HepG2 (cell line): ENCODE measurements at regions not wholly inside any gene's neighbourhood (a gene's known extent, or its start where the extent isn't known, plus 50 kb on each side); places are given as distances from the start of the nearest gene placed in this dataset.

Experiments
- ATAC-seq: fragments of 200-7000 bp; cut with Tn5 transposase; 3 replicates; pipeline ENCODE4 v1.9.1; 2020; ENCODE audit warnings: mild to moderate bottlenecking, moderate library complexity
- BruUV-seq: library from RNA; stranded (reverse); fragments of 400-500 nt; replicated peaks from 2 replicates; lab custom pipeline; 2021; lab: Mats Ljungman, UMichigan
- CTCF ChIA-PET: fragments of 300-600 bp; formaldehyde crosslinking; extraction: SDS; loops from one replicate; lab custom pipeline; 2021; ENCODE audit warnings: low total read pairs, inconsistent platforms, low intra/inter-chr PET ratio; lab: Yijun Ruan, JAX
- POLR2A ChIA-PET: fragments of 350-600 bp; sonication (Branson Sonifier 250); formaldehyde crosslinking; loops from one replicate; lab custom pipeline; 2020; ENCODE audit warnings: antibody characterized with exemption, inconsistent platforms; lab: Yijun Ruan, JAX
- DNase-seq: peaks from one replicate; pipeline ENCODE4 v3.0.0-alpha.2; 2015; ENCODE audit warnings: low spot score
- FAIRE-seq: peaks from 3 replicates; lab custom pipeline; 2011; peaks lifted over from hg19 to GRCh38; lab: Jason Lieb, UNC
- H2AFZ ChIP-seq: one replicate; pipeline ENCODE4 v1.6.1; 2011; ENCODE audit warnings: low read length, inconsistent platforms
- H3K27ac ChIP-seq: fragments of 300-600 bp; 3 replicates; pipeline ENCODE4 v1.8.0; 2011; ENCODE audit warnings: mixed run types, mild to moderate bottlenecking, mixed read lengths, low read length, inconsistent platforms; ENCODE audit not compliant: insufficient read depth; ENCODE audit errors: extremely low read length
- H3K27me3 ChIP-seq, 2 experiments: fragments of 200-600 bp in 1 of 2; 2 replicates in 1 of 2; 3 replicates in 1 of 2; pipeline versions ENCODE4 v1.6.0 to v1.8.0; 2011; ENCODE audit warnings: low read length in 2 of 2, mild to moderate bottlenecking in 2 of 2, moderate library complexity in 2 of 2, inconsistent platforms in 1 of 2; ENCODE audit not compliant: insufficient read depth in 2 of 2, control insufficient read depth in 1 of 2
- H3K36me3 ChIP-seq, 2 experiments: fragments of 200-600 bp in 1 of 2; replicated peaks in 1 of 2; 2 replicates in 1 of 2; 3 replicates in 1 of 2; pipeline versions ENCODE4 v1.5.1 to v1.8.0; 2011; ENCODE audit warnings: low read length in 2 of 2, inconsistent platforms in 1 of 2; ENCODE audit not compliant: insufficient read depth in 2 of 2, control insufficient read depth in 1 of 2
- H3K4me1 ChIP-seq: 2 replicates; pipeline ENCODE4 v1.5.1; 2012; ENCODE audit warnings: low read length, inconsistent platforms; ENCODE audit not compliant: insufficient read depth
- H3K4me2 ChIP-seq: 2 replicates; pipeline ENCODE4 v1.6.0; 2011; ENCODE audit warnings: low read depth, low read length, inconsistent platforms
- H3K4me3 ChIP-seq, 3 experiments: fragments of 200-600 bp in 1 of 3; sonication (generic), shearing (Covaris generic) in 1 of 3; replicated peaks in 1 of 3; 2 replicates each; pipeline ENCODE4 v1.5.1; 2011 to 2016; ENCODE audit warnings: low read length in 3 of 3, inconsistent platforms in 2 of 3, low read depth in 2 of 3, mild to moderate bottlenecking in 2 of 3, control low read depth in 1 of 3, mixed read lengths in 1 of 3; ENCODE audit not compliant: insufficient read depth in 1 of 3
- H3K79me2 ChIP-seq: one replicate; pipeline ENCODE4 v1.6.1; 2011; ENCODE audit warnings: low read length, inconsistent platforms; ENCODE audit not compliant: insufficient read depth
- H3K9ac ChIP-seq: 2 replicates; pipeline ENCODE4 v1.6.0; 2011; ENCODE audit warnings: mild to moderate bottlenecking, low read depth, low read length, inconsistent platforms; ENCODE audit not compliant: insufficient read depth
- H3K9me3 ChIP-seq: 2 replicates; pipeline ENCODE4 v1.5.1; 2012; ENCODE audit warnings: mild to moderate bottlenecking, low read length
- H4K20me1 ChIP-seq: 2 replicates; pipeline ENCODE4 v1.6.0; 2011; ENCODE audit warnings: inconsistent platforms, mild to moderate bottlenecking, low read length, moderate library complexity; ENCODE audit not compliant: insufficient read depth
- BRCA1 ChIP-seq: sonication (generic); formaldehyde crosslinking; IDR thresholded peaks from 2 replicates; pipeline ENCODE4 v1.4.0; 2020; ENCODE audit warnings: missing genetic modification reagents
- MEF2D ChIP-seq: sonication (generic); formaldehyde crosslinking; IDR thresholded peaks from 2 replicates; pipeline ENCODE4 v1.5.1; 2020; ENCODE audit warnings: mild to moderate bottlenecking, missing genetic modification reagents
- ZFP36L1 ChIP-seq: sonication (generic); formaldehyde crosslinking; IDR thresholded peaks from 2 replicates; pipeline ENCODE4 v1.8.0; 2022; ENCODE audit warnings: mild to moderate bottlenecking, missing genetic modification reagents, moderate library complexity
- ZMAT3 ChIP-seq: sonication (generic); formaldehyde crosslinking; conservative IDR thresholded peaks from 2 replicates; pipeline ENCODE4 v1.7.0; 2021; ENCODE audit warnings: missing genetic modification reagents
- ZMYM4 ChIP-seq: sonication (generic); formaldehyde crosslinking; IDR thresholded peaks from 2 replicates; pipeline ENCODE4 v1.8.1; 2023; ENCODE audit warnings: mild to moderate bottlenecking, missing genetic modification reagents
- ZNF251 ChIP-seq: sonication (generic); formaldehyde crosslinking; IDR thresholded peaks from 2 replicates; pipeline ENCODE4 v1.9.0; 2021; ENCODE audit warnings: mild to moderate bottlenecking, missing genetic modification reagents
- ZNF644 ChIP-seq: IDR thresholded peaks from 2 replicates; pipeline ENCODE4 v1.6.1; 2016; ENCODE audit warnings: low read depth
- ZNF775 ChIP-seq: sonication (generic); formaldehyde crosslinking; IDR thresholded peaks from 2 replicates; pipeline ENCODE4 v1.4.0; 2020; ENCODE audit warnings: missing genetic modification reagents, mild to moderate bottlenecking, moderate library complexity, borderline replicate concordance
- WGBS: methylation state at CpG from one replicate; pipeline ENCODE4 v1.1.6; 2017; ENCODE audit warnings: low lambda C conversion rate; 5-methylcytosine and 5-hydroxymethylcytosine counted together
- in situ Hi-C: cut with HindIII; loops from 2 replicates; pipeline ENCODE4 v1.10.0; 2017; ENCODE audit warnings: low pct_unique_long_range_greater_than_20kb; ENCODE audit not compliant: extremely low pct_ligation_motif_present
- intact Hi-C: fragments of 100-400 bp; cut with micrococcal nuclease; formaldehyde crosslinking; loops from one replicate; pipeline ENCODE4 v1.10.0; 2022; ENCODE audit not compliant: unreplicated experiment
- TF ChIP-seq, protein P1 (sequence below): IDR thresholded peaks from 2 replicates; pipeline ENCODE4 v1.6.1; 2016; ENCODE audit warnings: control low read depth
- TF ChIP-seq, protein P2 (sequence below): sonication (generic); formaldehyde crosslinking; IDR thresholded peaks from 2 replicates; pipeline ENCODE4 v1.4.0; 2020; ENCODE audit warnings: missing genetic modification reagents, borderline replicate concordance
- TF ChIP-seq, protein P3 (sequence below): sonication (generic); formaldehyde crosslinking; IDR thresholded peaks from 2 replicates; pipeline ENCODE4 v1.5.0; 2020; ENCODE audit warnings: missing genetic modification reagents
- TF ChIP-seq, protein P4 (sequence below): sonication (generic); formaldehyde crosslinking; IDR thresholded peaks from 2 replicates; pipeline ENCODE4 v1.4.0; 2020; ENCODE audit warnings: missing genetic modification reagents, borderline replicate concordance

DNA sequence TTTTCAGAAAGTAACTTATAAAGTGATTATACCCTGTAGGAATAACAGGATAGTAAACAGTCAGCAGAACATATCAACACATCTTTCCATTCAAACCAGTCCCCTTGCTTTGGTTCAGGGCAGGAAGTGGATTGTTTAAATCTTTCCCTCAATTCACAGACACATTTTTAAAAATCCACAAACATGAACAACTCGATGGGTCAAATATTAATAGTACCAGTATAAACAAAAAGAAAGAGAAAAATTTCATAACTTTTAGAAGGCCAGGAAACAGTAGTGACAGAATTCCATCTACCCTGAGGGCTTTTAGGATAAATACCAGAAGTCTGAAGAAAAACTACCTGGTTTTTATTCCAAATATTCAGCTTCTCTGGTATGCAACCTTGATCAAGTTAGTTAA is 1072.8 kb upstream of the PABPC4L start:
- Histone ChIP-seq H3K9me3 (no peaks in the 10 kb centered on the region), H4K20me1 (no peaks in the 10 kb centered on the region), H3K27ac (no peak overlapping the region), H3K27me3 (no peaks in the 10 kb centered on the region; a peak in 1 of 5 replicates), H3K9ac (no peak overlapping the region), H3K79me2 (no peaks in the 10 kb centered on the region), H3K4me2 (no peak overlapping the region), H2AFZ (no peak overlapping the region), H3K4me3 (no peak overlapping the region), H3K36me3 (no peaks in the 10 kb centered on the region)
- no peak for FAIRE-seq
- POLR2A ChIA-PET = no interaction called here
- in situ Hi-C loops = no loop called here
- CTCF ChIA-PET = no interaction called here
- intact Hi-C loops = no loop called here
- DNase-seq = no peak
- no peak for ATAC-seq
- 0% methylated on average over 1 of the region's 1 CpG for WGBS
- no peak for TF ChIP-seq BRCA1 (CRISPR knock-in tag)
- TF ChIP-seq, protein P1, sequence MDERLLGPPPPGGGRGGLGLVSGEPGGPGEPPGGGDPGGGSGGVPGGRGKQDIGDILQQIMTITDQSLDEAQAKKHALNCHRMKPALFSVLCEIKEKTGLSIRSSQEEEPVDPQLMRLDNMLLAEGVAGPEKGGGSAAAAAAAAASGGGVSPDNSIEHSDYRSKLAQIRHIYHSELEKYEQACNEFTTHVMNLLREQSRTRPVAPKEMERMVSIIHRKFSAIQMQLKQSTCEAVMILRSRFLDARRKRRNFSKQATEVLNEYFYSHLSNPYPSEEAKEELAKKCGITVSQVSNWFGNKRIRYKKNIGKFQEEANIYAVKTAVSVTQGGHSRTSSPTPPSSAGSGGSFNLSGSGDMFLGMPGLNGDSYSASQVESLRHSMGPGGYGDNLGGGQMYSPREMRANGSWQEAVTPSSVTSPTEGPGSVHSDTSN = no peak
- TF ChIP-seq, all 625 proteins: peak for 0
- BruUV-seq = no TSS peak
- H3K4me1 ChIP-seq = no peaks in the 10 kb centered on the region

DNA sequence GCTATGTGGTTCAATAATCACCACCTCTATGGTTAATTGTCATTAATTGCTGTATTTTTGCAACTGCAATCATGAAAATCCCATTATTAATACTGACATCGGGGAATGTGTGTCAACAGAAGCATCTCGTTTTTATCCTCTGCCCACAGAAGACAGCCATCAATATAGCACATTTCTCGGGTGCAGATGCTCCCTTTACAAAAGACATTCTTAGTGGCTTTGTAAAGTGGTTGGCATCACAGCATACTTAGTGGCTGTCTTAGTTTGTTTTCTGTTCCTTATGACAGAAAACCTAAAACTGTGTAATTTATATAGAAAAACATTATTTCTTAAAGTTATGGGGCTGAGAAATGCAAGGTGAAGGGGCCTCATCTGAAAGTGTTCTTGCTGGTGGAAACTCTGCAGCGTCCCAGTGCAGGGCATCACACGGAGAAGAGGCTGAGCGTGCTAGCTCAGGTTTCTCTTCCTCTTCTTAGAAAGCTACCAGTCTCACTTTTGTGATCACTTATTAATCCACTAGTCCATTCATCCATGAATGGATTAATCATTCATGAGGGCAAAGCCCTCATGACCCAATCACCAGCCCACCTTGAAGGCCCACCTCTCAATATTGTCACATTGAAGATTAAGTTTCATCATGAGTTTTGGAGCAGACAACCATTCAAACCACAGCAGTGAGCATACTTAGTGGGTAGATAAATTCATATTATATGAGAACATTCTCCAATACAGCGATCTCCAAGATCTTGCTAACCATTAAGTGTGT is 1067.7 kb upstream of the PABPC4L start:
- Histone ChIP-seq H2AFZ (no peak overlapping the region), H3K36me3 (no peaks in the 10 kb centered on the region), H3K4me3 (no peak overlapping the region), H3K9me3 (no peaks in the 10 kb centered on the region), H3K4me2 (no peak overlapping the region), H3K9ac (no peak overlapping the region), H3K4me1 (no peaks in the 10 kb centered on the region), H4K20me1 (no peaks in the 10 kb centered on the region), H3K27ac (no peak overlapping the region), H3K79me2 (no peaks in the 10 kb centered on the region), H3K27me3 (no peaks in the 10 kb centered on the region; a peak in 1 of 5 replicates)
- FAIRE-seq = no peak
- WGBS = 1% methylated on average over 7 of the region's 7 CpGs
- in situ Hi-C loops (no loop called here), intact Hi-C loops (no loop called here)
- POLR2A ChIA-PET = no interaction called here
- DNase-seq = no peak
- no TSS peak for BruUV-seq
- CTCF ChIA-PET = no interaction called here
- ATAC-seq = no peak
- TF ChIP-seq, protein P2, sequence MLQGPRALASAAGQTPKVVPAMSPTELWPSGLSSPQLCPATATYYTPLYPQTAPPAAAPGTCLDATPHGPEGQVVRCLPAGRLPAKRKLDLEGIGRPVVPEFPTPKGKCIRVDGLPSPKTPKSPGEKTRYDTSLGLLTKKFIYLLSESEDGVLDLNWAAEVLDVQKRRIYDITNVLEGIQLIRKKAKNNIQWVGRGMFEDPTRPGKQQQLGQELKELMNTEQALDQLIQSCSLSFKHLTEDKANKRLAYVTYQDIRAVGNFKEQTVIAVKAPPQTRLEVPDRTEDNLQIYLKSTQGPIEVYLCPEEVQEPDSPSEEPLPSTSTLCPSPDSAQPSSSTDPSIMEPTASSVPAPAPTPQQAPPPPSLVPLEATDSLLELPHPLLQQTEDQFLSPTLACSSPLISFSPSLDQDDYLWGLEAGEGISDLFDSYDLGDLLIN = no peak
- TF ChIP-seq ZMAT3 (CRISPR knock-in tag) = no peak
- TF ChIP-seq, protein P3, sequence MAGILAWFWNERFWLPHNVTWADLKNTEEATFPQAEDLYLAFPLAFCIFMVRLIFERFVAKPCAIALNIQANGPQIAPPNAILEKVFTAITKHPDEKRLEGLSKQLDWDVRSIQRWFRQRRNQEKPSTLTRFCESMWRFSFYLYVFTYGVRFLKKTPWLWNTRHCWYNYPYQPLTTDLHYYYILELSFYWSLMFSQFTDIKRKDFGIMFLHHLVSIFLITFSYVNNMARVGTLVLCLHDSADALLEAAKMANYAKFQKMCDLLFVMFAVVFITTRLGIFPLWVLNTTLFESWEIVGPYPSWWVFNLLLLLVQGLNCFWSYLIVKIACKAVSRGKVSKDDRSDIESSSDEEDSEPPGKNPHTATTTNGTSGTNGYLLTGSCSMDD (CRISPR knock-in tag) = no peak
- TF ChIP-seq, protein P1 = no peak
- no peak for TF ChIP-seq ZFP36L1 (CRISPR knock-in tag)
- TF ChIP-seq ZMYM4 (CRISPR knock-in tag) = no peak
- no peak for TF ChIP-seq ZNF775
- TF ChIP-seq, protein P4, sequence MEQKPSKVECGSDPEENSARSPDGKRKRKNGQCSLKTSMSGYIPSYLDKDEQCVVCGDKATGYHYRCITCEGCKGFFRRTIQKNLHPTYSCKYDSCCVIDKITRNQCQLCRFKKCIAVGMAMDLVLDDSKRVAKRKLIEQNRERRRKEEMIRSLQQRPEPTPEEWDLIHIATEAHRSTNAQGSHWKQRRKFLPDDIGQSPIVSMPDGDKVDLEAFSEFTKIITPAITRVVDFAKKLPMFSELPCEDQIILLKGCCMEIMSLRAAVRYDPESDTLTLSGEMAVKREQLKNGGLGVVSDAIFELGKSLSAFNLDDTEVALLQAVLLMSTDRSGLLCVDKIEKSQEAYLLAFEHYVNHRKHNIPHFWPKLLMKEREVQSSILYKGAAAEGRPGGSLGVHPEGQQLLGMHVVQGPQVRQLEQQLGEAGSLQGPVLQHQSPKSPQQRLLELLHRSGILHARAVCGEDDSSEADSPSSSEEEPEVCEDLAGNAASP (CRISPR knock-in tag) = no peak
- no peak for TF ChIP-seq ZNF644 (CRISPR knock-in tag)
- no peak for TF ChIP-seq ZNF251 (CRISPR knock-in tag)
- no peak for TF ChIP-seq MEF2D (CRISPR knock-in tag)
